ENCODE measurements at regions not wholly inside any gene's neighbourhood (a gene's known extent, or its start where the extent isn't known, plus 50 kb on each side); places are given as distances from the start of the nearest gene placed in this dataset.

DNA sequence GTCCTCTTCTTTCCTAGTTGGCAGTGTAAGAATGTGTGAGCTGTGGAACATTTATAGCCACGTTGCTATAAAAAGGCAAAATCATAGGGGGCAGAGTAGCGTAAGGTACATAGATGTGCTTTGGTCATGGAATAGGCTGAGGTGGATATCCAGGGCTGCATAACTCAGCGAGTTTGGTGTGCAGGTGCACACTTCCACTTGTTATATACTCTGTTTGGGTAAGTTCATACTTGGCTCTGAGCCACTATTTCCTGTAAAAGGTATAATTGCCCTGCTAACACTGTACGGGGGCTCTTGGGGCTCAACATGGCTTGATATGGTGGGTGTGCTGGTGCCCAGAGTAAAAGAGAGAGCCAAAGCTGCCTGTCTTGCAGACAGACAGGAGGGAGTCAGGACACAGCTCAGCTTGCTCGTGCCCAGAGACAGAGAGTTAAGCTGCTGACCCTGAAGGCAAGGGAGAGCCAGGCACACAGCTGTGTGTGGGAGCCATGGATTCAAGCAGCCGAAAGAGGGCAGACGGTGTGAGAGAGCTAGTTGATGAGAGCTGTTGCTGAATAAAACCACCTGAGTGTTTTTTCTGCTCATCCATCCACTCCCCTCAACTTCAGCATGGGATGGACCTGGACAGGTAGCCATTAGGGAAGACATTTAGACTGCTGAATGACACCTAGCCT, 126.7 kb downstream of the DKK1 start:
- TF ChIP-seq EZH2phosphoT487 (IDR thresholded peaks at IDR 0.05; ENCODE audit: borderline replicate concordance, low read length) (no peak), CTCF (IDR thresholded peaks at IDR 0.05; ENCODE audit: low read depth, low read length, poor library complexity, severe bottlenecking) (no peak)
- peaks cover 63% of the 10 kb centered on the region for H3K4me1 ChIP-seq (ENCODE audit: control insufficient read depth, low read length)
- H3K9me3 ChIP-seq (ENCODE audit: control insufficient read depth, insufficient read depth, low read length), result no peaks in the 10 kb centered on the region
- H4K20me1 ChIP-seq (ENCODE audit: control insufficient read depth, insufficient read depth, low read depth, low read length), result no peaks in the 10 kb centered on the region
- H3K4me3 ChIP-seq (ENCODE audit: low read length), result no peak overlapping the region
- no peak overlapping the region for H3K27ac ChIP-seq (ENCODE audit: low read depth, low read length)
- no peaks in the 10 kb centered on the region for H3F3A ChIP-seq (ENCODE audit: control insufficient read depth, insufficient read depth)
- H3K36me3 ChIP-seq (ENCODE audit: control insufficient read depth, low read length), result no peaks in the 10 kb centered on the region
- H3K79me2 ChIP-seq (ENCODE audit: control insufficient read depth, low read length), result no peaks in the 10 kb centered on the region
- no peaks in the 10 kb centered on the region for H3K9me2 ChIP-seq (replicated peaks; ENCODE audit: control insufficient read depth, low read length)
- no peaks in the 10 kb centered on the region for H3K27me3 ChIP-seq (ENCODE audit: control insufficient read depth, low read length)
- H3K4me2 ChIP-seq (ENCODE audit: low read length), result 0 out of 2 replicates have a peak overlapping the region, but pooled peaks have one; percentile 29

DNA sequence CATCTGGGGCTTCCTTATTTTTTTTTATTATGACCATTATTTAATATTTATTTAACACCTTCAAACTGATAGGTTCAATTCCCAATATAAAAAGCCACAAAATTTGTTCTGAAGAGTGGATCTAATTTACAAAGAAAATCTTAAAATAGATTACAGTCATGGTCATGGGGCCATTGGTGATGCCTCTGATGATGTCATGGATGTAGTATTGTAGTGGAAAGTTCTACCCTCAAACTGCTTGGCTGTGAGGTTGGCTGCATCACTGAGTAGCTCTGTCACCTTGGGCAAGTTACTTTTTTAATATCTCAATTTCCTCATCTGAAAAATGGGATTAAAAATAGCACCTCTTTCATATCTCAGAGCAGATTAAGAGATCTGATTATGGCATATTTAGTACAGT, 128.5 kb downstream of the DKK1 start:
- Histone ChIP-seq H3K79me2 (ENCODE audit: control insufficient read depth, low read length) (no peaks in the 10 kb centered on the region), H3K27me3 (ENCODE audit: control insufficient read depth, low read length) (no peaks in the 10 kb centered on the region), H3K4me1 (ENCODE audit: control insufficient read depth, low read length) (peaks cover 63% of the 10 kb centered on the region), H3K9me3 (ENCODE audit: control insufficient read depth, insufficient read depth, low read length) (no peaks in the 10 kb centered on the region), H3K27ac (ENCODE audit: low read depth, low read length) (0 out of 2 replicates have a peak overlapping the region, but pooled peaks have one; percentile 4), H3K4me3 (ENCODE audit: low read length) (no peak overlapping the region), H3K4me2 (ENCODE audit: low read length) (peak overlapping the region; percentile 28; the same call in 1 of the 2 replicates), H3K9me2 (replicated peaks; ENCODE audit: control insufficient read depth, low read length) (no peaks in the 10 kb centered on the region), H3F3A (ENCODE audit: control insufficient read depth, insufficient read depth) (no peaks in the 10 kb centered on the region), H4K20me1 (ENCODE audit: control insufficient read depth, insufficient read depth, low read depth, low read length) (no peaks in the 10 kb centered on the region), H3K36me3 (ENCODE audit: control insufficient read depth, low read length) (no peaks in the 10 kb centered on the region)
- no peak for TF ChIP-seq CTCF (IDR thresholded peaks at IDR 0.05; ENCODE audit: low read depth, low read length, poor library complexity, severe bottlenecking)
- TF ChIP-seq EZH2phosphoT487 (IDR thresholded peaks at IDR 0.05; ENCODE audit: borderline replicate concordance, low read length), result no peak

GRCh38 chr10:52443419-52444388, 129.6 kb downstream of the DKK1 start:
- Histone ChIP-seq H3K79me2 (ENCODE audit: control insufficient read depth, low read length) (no peaks in the 10 kb centered on the region), H3K4me2 (ENCODE audit: low read length) (no peak overlapping the region), H3K9me3 (ENCODE audit: control insufficient read depth, insufficient read depth, low read length) (no peaks in the 10 kb centered on the region), H3K36me3 (ENCODE audit: control insufficient read depth, low read length) (no peaks in the 10 kb centered on the region), H3K27ac (ENCODE audit: low read depth, low read length) (no peak overlapping the region), H3K27me3 (ENCODE audit: control insufficient read depth, low read length) (no peaks in the 10 kb centered on the region), H3K9me2 (replicated peaks; ENCODE audit: control insufficient read depth, low read length) (no peaks in the 10 kb centered on the region), H3K4me1 (ENCODE audit: control insufficient read depth, low read length) (peaks cover 66% of the 10 kb centered on the region), H4K20me1 (ENCODE audit: control insufficient read depth, insufficient read depth, low read depth, low read length) (no peaks in the 10 kb centered on the region), H3F3A (ENCODE audit: control insufficient read depth, insufficient read depth) (no peaks in the 10 kb centered on the region), H3K4me3 (ENCODE audit: low read length) (no peak overlapping the region)
- TF ChIP-seq CTCF (IDR thresholded peaks at IDR 0.05; ENCODE audit: low read depth, low read length, poor library complexity, severe bottlenecking) (no peak), EZH2phosphoT487 (IDR thresholded peaks at IDR 0.05; ENCODE audit: borderline replicate concordance, low read length) (no peak)

All from DOHH2 (cell line).